Motor neuron (in vitro differentiated cells): ENCODE measurements at regions not wholly inside any gene's neighbourhood (a gene's known extent, or its start where the extent isn't known, plus 50 kb on each side); places are given as distances from the start of the nearest gene placed in this dataset.

Experiments
- ATAC-seq, 8 experiments: fragments of 200-7000 bp; cut with Tn5 transposase; replicated peaks in 6 of 8; 2 replicates each; pipeline ENCODE4 v1.8.0; 2021; ENCODE audit warnings: mild to moderate bottlenecking in 8 of 8, moderate library complexity in 8 of 8
- H3K27ac ChIP-seq, 2 donors: fragments of 250-450 bp; sonication (Bioruptor Pico); 2 replicates each; pipeline ENCODE4 v1.9.0; 2021; ENCODE audit warnings: antibody characterized with exemption in 2 of 2, mild to moderate bottlenecking in 2 of 2, moderate library complexity in 1 of 2
- H3K4me1 ChIP-seq, 2 donors: fragments of 250-450 bp; sonication (Bioruptor Pico); replicated peaks in 1 of 2; 2 replicates each; pipeline ENCODE4 v1.6.1; 2021; ENCODE audit warnings: antibody characterized with exemption in 2 of 2, mild to moderate bottlenecking in 2 of 2, moderate library complexity in 1 of 2
- H3K4me3 ChIP-seq, 5 donors: fragments of 250-450 bp; sonication (Bioruptor Pico); 2 replicates each; pipeline ENCODE4 v1.9.0; 2021; ENCODE audit warnings: antibody characterized with exemption in 5 of 5, mild to moderate bottlenecking in 5 of 5, moderate library complexity in 4 of 5
- WGBS, 10 experiments: fragments of 450-650 bp; shearing (Covaris generic); methylation state at CpG; one replicate each; pipeline ENCODE4 v1.0.0; 2022; 5-methylcytosine and 5-hydroxymethylcytosine counted together
- in situ Hi-C, 9 experiments: fragments of 400-800 bp; cut with MboI; loops; one replicate each; pipeline ENCODE4 v1.15.0; 2021; ENCODE audit warnings: low sequenced_read_pairs in 9 of 9, low pct_unique_long_range_greater_than_20kb in 2 of 9; ENCODE audit not compliant: unreplicated experiment in 9 of 9

GRCh38 chr2:106572541-106573450 lies 85.6 kb downstream of the CD8B2 start:
- WGBS, 10 experiments, result 2 to 100% (median 63%) methylated on average over 1 to 7 of the region's 8 CpGs
- H3K4me1 ChIP-seq, result peaks cover 6 to 11% of the 10 kb centered on the region in 2 donors
- no peak for ATAC-seq
- no peak overlapping the region for H3K4me3 ChIP-seq
- H3K27ac ChIP-seq, result no peak overlapping the region
- in situ Hi-C loops, result loop anchor here in 1 of 9 experiments (25.0 kb wide), 1 partner anchor 460 kb away; no protein-coding TSS in a partner anchor

GRCh38 chr2:106573773-106574172 lies 86.6 kb downstream of the CD8B2 start:
- ATAC-seq, result peak in 3 of 8 experiments; percentile 47 to 75 (median 75)
- in situ Hi-C loops, result loop anchor here in 1 of 9 experiments (25.0 kb wide), 1 partner anchor 461 kb away; no protein-coding TSS in a partner anchor
- H3K4me3 ChIP-seq, result no peak overlapping the region
- H3K4me1 ChIP-seq, result peaks cover 6 to 12% of the 10 kb centered on the region in 2 donors
- no peak overlapping the region for H3K27ac ChIP-seq

GRCh38 chr2:106575955-106576354 lies 88.8 kb downstream of the CD8B2 start:
- WGBS, 10 experiments, result 0 to 18% (median 0%) methylated on average over 1 to 5 of the region's 6 CpGs; no CpG with 5 or more reads in 6 of the 10 experiments
- ATAC-seq, result peak; percentile 80 to 97 (median 86)
- Histone ChIP-seq H3K4me3 (no peak overlapping the region), H3K4me1 (peaks cover 15 to 30% of the 10 kb centered on the region in 2 donors), H3K27ac (peak overlapping the region in 1 of 2 donors; percentile 58)
- in situ Hi-C loops, result loop anchor here in 1 of 9 experiments (25.0 kb wide), 1 partner anchor 464 kb away; no protein-coding TSS in a partner anchor

GRCh38 chr2:106577255-106577651 lies 90.1 kb downstream of the CD8B2 start:
- no peak for ATAC-seq
- in situ Hi-C loops, result loop anchor here in 1 of 9 experiments (25.0 kb wide), 1 partner anchor 465 kb away; no protein-coding TSS in a partner anchor
- Histone ChIP-seq H3K27ac (no peak overlapping the region), H3K4me3 (no peak overlapping the region), H3K4me1 (peaks cover 24 to 40% of the 10 kb centered on the region in 2 donors)
- WGBS, 10 experiments, result 80 to 100% (median 94%) methylated on average over 1 to 5 of the region's 5 CpGs; no CpG with 5 or more reads in 3 of the 10 experiments

- in situ Hi-C loops, result loop anchor here in 1 of 9 experiments (25.0 kb wide), 1 partner anchor 467 kb away; no protein-coding TSS in a partner anchor
- peak overlapping the region in 1 of 2 donors; percentile 56 for H3K27ac ChIP-seq
- WGBS, 10 experiments, result 30 to 75% (median 60%) methylated on average over 2 to 8 of the region's 9 CpGs; no CpG with 5 or more reads in 1 of the 10 experiments
- peaks cover 24 to 36% of the 10 kb centered on the region in 2 donors for H3K4me1 ChIP-seq
- ATAC-seq, result no peak
- no peak overlapping the region for H3K4me3 ChIP-seq
These were observed 92.6 kb downstream of the CD8B2 start for GRCh38 chr2:106579750-106580197.

GRCh38 chr2:106580241-106580640 lies 93.1 kb downstream of the CD8B2 start:
- Histone ChIP-seq H3K27ac (peak overlapping the region in 1 of 2 donors; percentile 56), H3K4me3 (no peak overlapping the region), H3K4me1 (peaks cover 24 to 36% of the 10 kb centered on the region in 2 donors)
- no peak for ATAC-seq
- in situ Hi-C loops, result loop anchor here in 1 of 9 experiments (25.0 kb wide), 1 partner anchor 468 kb away; no protein-coding TSS in a partner anchor
- WGBS, 10 experiments, result 67 to 100% (median 86%) methylated on average over 1 to 2 of the region's 5 CpGs; no CpG with 5 or more reads in 6 of the 10 experiments

GRCh38 chr2:106581328-106581727 lies 94.2 kb downstream of the CD8B2 start:
- H3K4me3 ChIP-seq, result no peak overlapping the region
- no peak overlapping the region for H3K27ac ChIP-seq
- H3K4me1 ChIP-seq, result peaks cover 18 to 31% of the 10 kb centered on the region in 2 donors
- no peak for ATAC-seq
- in situ Hi-C loops, result loop anchor here in 1 of 9 experiments (25.0 kb wide), 1 partner anchor 469 kb away; no protein-coding TSS in a partner anchor
- WGBS, 10 experiments, result 47 to 100% (median 85%) methylated on average over 1 to 6 of the region's 7 CpGs; no CpG with 5 or more reads in 1 of the 10 experiments

GRCh38 chr2:106581755-106582147 lies 94.6 kb downstream of the CD8B2 start:
- Histone ChIP-seq H3K27ac (no peak overlapping the region), H3K4me3 (peak overlapping the region in 3 of 5 donors; percentile 23 to 29 (median 28)), H3K4me1 (peaks cover 18 to 29% of the 10 kb centered on the region in 2 donors)
- 0 to 80% (median 53%) methylated on average over 1 to 3 of the region's 3 CpGs; no CpG with 5 or more reads in 2 of the 10 experiments for WGBS, 10 experiments
- in situ Hi-C loops, result loop anchor here in 1 of 9 experiments (25.0 kb wide), 1 partner anchor 469 kb away; no protein-coding TSS in a partner anchor
- ATAC-seq, result no peak

- H3K4me1 ChIP-seq, result peaks cover 18 to 29% of the 10 kb centered on the region in 2 donors
- no peak overlapping the region for H3K27ac ChIP-seq
- in situ Hi-C loops, result loop anchor here in 1 of 9 experiments (25.0 kb wide), 1 partner anchor 470 kb away; no protein-coding TSS in a partner anchor
- peak overlapping the region; percentile 6 to 29 (median 23) for H3K4me3 ChIP-seq
- 0 to 12% (median 6%) methylated on average over 7 to 17 of the region's 29 CpGs; no CpG with 5 or more reads in 1 of the 10 experiments for WGBS, 10 experiments
- peak; percentile 94 to 99 (median 96) for ATAC-seq
These were observed 95.3 kb downstream of the CD8B2 start for GRCh38 chr2:106582148-106583143.

GRCh38 chr2:106584304-106584954 lies 97.3 kb downstream of the CD8B2 start:
- no peak for ATAC-seq
- WGBS, 10 experiments, result 66 to 96% (median 75%) methylated on average over 1 to 6 of the region's 47 CpGs; no CpG with 5 or more reads in 6 of the 10 experiments
- H3K4me3 ChIP-seq, result no peak overlapping the region

GRCh38 chr2:106596844-106597243 lies 109.7 kb downstream of the CD8B2 start:
- no peak overlapping the region for H3K4me3 ChIP-seq
- WGBS, 10 experiments, result 0 to 100% (median 59%) methylated on average over 1 to 4 of the region's 4 CpGs; no CpG with 5 or more reads in 3 of the 10 experiments
- no peaks in the 10 kb centered on the region for H3K4me1 ChIP-seq
- in situ Hi-C loops, result loop anchor here in 1 of 9 experiments (25.0 kb wide), 1 partner anchor 485 kb away; no protein-coding TSS in a partner anchor
- peak in 2 of 8 experiments; percentile 16 to 30 for ATAC-seq
- H3K27ac ChIP-seq, result no peak overlapping the region

More at GRCh38 chr2:106584304-106584954, 97.3 kb downstream of the CD8B2 start:
- H3K4me1 ChIP-seq, result peaks cover 18 to 23% of the 10 kb centered on the region in 2 donors
- H3K27ac ChIP-seq, result no peak overlapping the region
- in situ Hi-C loops, result loop anchor here in 1 of 9 experiments (25.0 kb wide), 1 partner anchor 472 kb away; no protein-coding TSS in a partner anchor
